NCI-H2227 (cell line): ENCODE measurements at regions not wholly inside any gene's neighbourhood (a gene's known extent, or its start where the extent isn't known, plus 50 kb on each side); places are given as distances from the start of the nearest gene placed in this dataset.

Experiments
- DNase-seq: peaks from one replicate; lab custom pipeline; 2025; ENCODE audit not compliant: unreplicated experiment; lab: John Stamatoyannopoulos, UW

- no peak for DNase-seq
These were observed 593.1 kb upstream of the NRXN1 start for GRCh38 chr2:51624995-51625394.

- DNase-seq: no peak
These were observed 588.9 kb upstream of the NRXN1 start for GRCh38 chr2:51620796-51621195.

- DNase-seq: no peak
These were observed 588.0 kb upstream of the NRXN1 start for GRCh38 chr2:51619961-51620360.

GRCh38 chr2:51612387-51612786 lies 580.5 kb upstream of the NRXN1 start:
- no peak for DNase-seq

GRCh38 chr2:51601706-51602105 lies 569.8 kb upstream of the NRXN1 start:
- DNase-seq: no peak

GRCh38 chr2:51597086-51597485 lies 565.2 kb upstream of the NRXN1 start:
- no peak for DNase-seq

GRCh38 chr2:51595836-51596235 lies 563.9 kb upstream of the NRXN1 start:
- no peak for DNase-seq

- DNase-seq: peak; percentile 17
These were observed 549.8 kb upstream of the NRXN1 start for GRCh38 chr2:51581636-51582267.

- no peak for DNase-seq
These were observed 547.5 kb upstream of the NRXN1 start for GRCh38 chr2:51579412-51579811.

GRCh38 chr2:51575181-51575580 lies 543.2 kb upstream of the NRXN1 start:
- no peak for DNase-seq

GRCh38 chr2:51559026-51559425 lies 527.1 kb upstream of the NRXN1 start:
- no peak for DNase-seq

- no peak for DNase-seq
These were observed 521.5 kb upstream of the NRXN1 start for GRCh38 chr2:51553476-51553875.

GRCh38 chr2:51535763-51536162 lies 503.8 kb upstream of the NRXN1 start:
- no peak for DNase-seq

GRCh38 chr2:51534166-51534565 lies 502.2 kb upstream of the NRXN1 start:
- DNase-seq: no peak

- no peak for DNase-seq
These were observed 496.2 kb upstream of the NRXN1 start for GRCh38 chr2:51528156-51528555.

GRCh38 chr2:51526766-51527165 lies 494.8 kb upstream of the NRXN1 start:
- no peak for DNase-seq

GRCh38 chr2:51516667-51517066 lies 484.7 kb upstream of the NRXN1 start:
- no peak for DNase-seq

- no peak for DNase-seq
These were observed 479.1 kb upstream of the NRXN1 start for GRCh38 chr2:51511002-51511401.

- no peak for DNase-seq
These were observed 478.4 kb upstream of the NRXN1 start for GRCh38 chr2:51510303-51510702.

GRCh38 chr2:51505533-51505932 lies 473.6 kb upstream of the NRXN1 start:
- no peak for DNase-seq

GRCh38 chr2:51490576-51491234 lies 458.8 kb upstream of the NRXN1 start:
- no peak for DNase-seq

- DNase-seq: no peak
These were observed 452.7 kb upstream of the NRXN1 start for GRCh38 chr2:51484605-51485004.

- no peak for DNase-seq
These were observed 451.8 kb upstream of the NRXN1 start for GRCh38 chr2:51483720-51484119.
